A204.1 (cell line): ENCODE measurements at regions not wholly inside any gene's neighbourhood (a gene's known extent, or its start where the extent isn't known, plus 50 kb on each side); places are given as distances from the start of the nearest gene placed in this dataset.

Source experiments
- FAIRE-seq: peaks from 2 replicates; lab custom pipeline; 2012; peaks lifted over from hg19 to GRCh38; lab: Jason Lieb, UNC

GRCh38 chr18:24674200-24674599 is 213.8 kb downstream of the HRH4 start:
- no peak for FAIRE-seq

DNA sequence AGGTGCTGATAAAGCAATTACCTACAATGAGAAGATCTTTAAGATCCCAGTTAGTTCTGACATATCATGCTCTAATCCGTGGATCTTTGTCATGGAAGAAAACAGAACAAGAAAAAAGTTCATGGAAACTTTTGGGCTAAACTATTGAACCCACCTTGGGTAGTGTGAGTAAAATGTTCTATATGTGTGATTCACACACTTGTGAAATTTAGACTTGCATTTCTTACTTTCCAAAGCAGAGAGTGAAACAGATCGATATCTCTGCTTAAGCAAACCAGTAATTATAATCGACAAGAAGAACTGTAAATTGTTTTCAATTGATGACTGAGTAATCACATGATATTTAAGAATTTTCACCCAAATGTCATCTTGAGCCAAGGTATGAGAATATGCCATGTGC is 214.2 kb downstream of the HRH4 start:
- no peak for FAIRE-seq

- FAIRE-seq, result no peak
These were observed 216.6 kb downstream of the HRH4 start for GRCh38 chr18:24677011-24677410.

DNA sequence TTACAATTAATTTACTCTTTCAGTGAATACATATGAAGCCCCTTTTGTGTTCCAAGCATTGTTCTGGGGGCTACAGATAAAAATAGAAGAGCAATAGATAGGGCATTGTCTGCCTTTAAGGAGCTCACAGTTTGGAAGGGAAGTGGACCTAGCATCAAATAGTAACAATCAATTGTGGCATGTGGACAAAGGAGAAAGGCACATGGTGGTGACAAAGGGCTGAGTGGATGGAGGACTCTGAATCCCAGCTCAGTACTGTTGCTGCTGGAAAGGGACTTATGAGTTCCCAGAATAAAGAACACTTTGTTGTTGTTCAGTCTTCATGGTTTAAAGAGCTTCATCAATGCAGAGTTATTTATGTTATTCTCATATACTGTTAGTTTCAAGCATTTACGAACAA is 217.7 kb downstream of the HRH4 start:
- FAIRE-seq, result no peak

DNA sequence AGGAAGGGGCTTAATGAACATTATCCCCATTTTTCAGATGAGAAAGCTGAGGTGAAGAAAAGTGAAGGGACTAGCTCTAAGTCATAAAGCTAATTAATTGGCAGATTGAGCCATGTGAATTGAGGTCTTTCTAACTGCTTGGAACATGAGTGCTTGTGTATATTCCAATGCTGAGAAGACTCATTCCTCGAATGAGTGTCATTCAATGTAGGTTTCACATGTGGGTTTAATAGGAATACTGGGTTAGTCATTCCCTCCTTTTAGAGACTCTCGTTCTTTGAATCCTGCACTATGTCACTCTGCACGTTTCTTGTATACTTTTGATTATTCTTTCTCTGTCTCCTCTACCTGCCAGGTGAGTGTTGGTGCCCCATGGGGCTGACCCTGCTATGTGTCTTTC is 218.2 kb downstream of the HRH4 start:
- no peak for FAIRE-seq

- FAIRE-seq, result no peak
These were observed 218.6 kb downstream of the HRH4 start for GRCh38 chr18:24679062-24679461.

DNA sequence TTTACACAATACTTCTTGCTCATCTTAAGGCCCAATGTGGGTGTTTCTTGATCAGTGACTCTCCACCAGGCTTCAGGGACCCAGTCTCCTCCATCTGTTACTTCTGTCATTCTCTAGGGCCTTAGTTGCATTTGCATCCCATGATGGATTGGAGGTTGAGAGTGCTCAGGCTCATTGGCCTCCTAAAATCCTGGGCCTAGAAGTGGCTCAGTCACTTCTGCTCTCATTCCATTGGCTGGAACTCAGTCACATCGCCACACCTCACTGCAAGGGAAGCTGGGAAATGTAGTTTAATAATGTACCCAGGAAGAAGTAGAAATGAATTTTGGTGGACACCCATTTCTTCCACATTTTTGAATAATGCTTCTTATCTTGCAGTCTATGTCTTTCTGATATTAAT is 223.5 kb downstream of the HRH4 start:
- no peak for FAIRE-seq

DNA sequence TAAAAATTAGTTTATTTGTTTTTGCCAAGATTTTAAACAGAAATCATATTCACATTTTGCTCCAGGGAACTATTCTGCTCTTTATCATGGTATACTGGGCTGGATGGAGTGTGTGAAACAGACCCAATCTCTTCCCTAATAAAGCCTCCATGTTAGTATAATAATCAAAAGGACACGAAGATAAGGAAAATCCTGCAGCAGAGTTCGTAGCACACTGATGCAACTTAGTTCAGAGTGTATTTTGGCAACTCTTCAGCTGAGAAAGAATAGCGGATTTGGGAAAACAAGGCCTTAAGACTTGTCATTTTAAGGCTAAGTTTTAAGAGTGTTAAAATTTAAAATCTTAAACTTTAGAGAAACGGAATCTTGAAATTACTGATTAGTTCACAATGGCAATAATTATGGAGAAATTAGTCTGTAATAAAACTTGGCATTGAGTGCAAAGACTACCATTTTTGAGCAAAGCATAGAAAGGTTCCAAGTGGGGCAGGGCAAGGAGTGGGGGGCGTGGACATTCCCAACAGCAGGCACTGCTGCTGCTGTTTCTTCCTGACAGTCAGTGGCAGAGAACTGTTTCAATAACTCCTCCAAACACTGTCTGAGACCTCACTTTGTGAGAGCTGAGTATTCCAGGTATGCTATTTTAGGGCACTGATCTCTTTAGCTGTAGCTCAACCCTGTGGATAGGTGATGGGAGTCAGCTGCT is 225.0 kb downstream of the HRH4 start:
- FAIRE-seq, result no peak

DNA sequence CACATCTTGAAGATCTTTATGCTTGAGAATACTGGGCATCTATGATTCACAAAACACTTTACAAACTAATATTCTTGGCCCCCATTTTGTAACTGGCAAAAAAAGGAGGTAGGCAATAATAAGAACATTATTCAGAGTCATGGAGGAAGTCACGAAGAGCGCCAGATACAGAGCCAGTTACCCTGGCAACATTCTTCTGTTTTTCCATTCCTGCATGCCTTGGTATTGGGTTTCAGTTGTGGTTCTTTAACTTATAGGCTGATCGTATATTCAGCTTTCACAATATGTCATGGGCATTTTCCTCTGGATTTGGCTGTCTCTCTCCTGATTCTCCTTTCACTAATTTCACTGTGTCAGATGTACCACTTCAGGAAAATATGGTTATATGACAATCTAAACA is 234.7 kb downstream of the HRH4 start:
- no peak for FAIRE-seq

GRCh38 chr18:24702001-24702515 is 241.6 kb downstream of the HRH4 start:
- no peak for FAIRE-seq

GRCh38 chr18:24703316-24703715 is 242.9 kb downstream of the HRH4 start:
- FAIRE-seq, result no peak

GRCh38 chr18:24704946-24705630 is 244.7 kb downstream of the HRH4 start:
- no peak for FAIRE-seq

DNA sequence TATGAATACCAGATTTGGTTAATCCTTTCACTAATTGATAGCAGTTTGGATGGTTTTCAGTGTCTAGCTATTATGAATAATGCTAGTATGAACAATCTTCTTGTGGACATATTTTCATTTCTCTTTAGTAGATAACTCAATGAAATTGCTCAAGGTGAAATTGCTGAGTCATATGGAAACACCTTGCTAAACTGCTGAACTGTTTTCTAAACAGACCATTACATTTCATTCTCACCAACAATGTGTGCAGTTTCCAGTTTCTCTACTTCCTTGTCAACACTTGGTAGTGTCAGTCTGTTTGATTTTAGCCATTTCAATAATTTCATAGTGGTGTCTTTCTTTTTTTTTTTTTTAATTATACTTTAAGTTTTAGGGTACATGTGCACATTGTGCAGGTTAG is 250.0 kb downstream of the HRH4 start:
- no peak for FAIRE-seq

DNA sequence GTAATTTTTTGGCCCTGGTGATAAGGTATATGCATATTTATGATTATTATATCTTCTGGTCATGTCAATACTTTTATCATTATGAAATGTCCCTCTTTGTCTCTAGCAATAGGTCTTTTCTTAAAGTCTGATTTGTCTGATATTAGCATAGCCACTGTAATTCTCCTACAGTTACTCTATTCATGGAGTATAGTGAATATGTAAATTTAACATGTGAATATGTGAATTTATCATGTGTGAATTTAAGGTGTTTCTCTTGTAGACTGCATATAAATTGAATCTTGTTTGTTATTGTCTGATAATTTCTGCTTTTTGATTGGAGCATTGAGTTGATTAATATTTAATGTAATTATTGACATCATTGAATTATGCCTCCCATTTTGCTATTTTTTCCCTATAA is 259.4 kb downstream of the HRH4 start:
- no peak for FAIRE-seq

DNA sequence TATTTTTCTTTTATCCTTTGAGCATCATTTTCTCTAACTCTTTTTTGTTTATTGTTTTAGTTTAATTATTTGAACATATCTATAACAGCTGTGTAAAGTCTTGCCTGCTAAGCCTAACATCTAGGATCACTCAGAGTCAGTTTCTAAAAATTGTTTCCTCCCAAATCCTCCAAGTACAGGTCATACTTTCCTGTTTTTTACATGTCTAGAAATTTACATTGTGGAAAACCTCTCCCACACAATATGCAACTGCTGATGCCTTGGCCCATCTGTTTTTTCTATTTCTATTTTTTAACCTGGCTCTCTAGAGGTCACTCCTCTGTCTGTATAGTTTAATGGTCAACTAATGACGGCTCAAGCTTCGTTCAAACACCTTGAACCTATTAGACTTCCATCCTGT is 261.0 kb downstream of the HRH4 start:
- no peak for FAIRE-seq

DNA sequence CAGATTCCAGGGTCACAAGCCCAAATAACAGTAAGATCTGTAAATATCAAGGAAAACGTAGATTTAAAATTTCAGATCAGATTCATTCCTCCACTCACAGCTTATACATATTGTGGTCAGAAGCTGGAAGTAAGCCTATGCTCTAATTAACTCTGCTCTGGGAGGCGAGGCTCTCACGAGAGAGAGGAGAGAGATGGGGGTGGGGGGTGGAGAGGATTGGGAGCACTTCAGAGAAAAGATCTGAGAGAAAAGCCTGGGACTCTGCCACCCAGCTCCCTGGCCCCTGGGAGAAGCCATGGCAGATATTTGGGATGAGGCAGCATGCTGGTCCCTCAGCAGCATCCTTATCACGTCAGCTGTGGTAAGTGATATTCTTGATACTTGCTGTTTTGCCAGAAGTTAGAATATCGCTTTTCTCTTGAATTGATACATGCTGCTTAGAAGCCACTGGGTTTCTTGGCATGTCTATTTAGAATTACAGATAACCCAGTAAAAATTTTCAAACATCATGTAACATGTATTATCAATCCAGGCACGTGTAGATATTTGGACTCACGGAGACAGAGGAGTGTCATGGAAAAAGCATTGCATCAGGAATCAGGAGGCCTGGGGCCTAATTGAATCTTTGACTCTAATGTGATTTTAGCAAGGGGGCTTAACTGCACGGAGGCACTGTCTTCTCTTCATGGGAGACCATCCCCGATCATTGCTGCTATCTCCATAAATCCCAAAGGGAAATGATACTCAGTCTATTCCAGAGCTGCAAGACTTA is 265.4 kb downstream of the HRH4 start:
- FAIRE-seq, result no peak

GRCh38 chr18:24726727-24727492 is 266.5 kb downstream of the HRH4 start:
- FAIRE-seq, result peak; percentile 92

DNA sequence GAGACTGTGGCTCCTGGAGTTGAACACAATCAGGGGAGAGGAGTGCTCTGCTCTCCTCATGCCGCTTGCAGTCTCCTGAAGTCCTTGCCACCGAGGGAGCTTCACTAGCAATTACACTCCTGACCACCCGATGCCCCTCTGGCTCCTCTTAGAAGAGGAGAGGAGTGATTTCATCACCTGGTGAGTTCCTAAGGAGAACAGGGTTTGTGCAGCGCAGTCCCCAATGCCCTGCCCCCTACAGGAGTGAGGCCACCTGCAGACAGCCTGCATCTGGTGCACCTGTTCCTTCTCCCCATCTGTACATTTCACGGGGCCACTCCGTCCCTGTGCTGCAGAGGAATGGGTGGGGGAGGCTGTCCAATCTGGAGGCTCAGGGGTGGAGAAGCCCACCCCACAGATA is 267.2 kb downstream of the HRH4 start:
- no peak for FAIRE-seq

DNA sequence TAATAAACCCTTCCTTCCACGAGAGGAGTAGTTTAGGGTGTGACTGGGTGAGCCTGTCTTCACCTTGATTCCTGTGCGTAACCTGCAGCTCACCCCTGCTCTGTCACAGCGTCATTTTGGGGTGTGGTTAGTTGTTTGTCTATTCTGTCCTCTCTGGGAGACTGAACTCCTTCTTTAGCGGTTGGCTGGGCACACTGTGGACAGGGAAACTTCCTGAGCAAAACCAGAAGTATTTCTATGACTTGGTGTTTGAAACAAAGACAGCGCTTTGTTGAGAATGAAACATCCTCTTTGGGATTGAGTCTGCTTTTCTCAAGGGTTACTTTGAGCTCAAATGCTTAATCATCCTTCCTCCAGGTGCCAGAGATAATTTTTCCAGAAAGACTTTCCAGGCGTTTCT is 270.7 kb downstream of the HRH4 start:
- FAIRE-seq, result no peak

DNA sequence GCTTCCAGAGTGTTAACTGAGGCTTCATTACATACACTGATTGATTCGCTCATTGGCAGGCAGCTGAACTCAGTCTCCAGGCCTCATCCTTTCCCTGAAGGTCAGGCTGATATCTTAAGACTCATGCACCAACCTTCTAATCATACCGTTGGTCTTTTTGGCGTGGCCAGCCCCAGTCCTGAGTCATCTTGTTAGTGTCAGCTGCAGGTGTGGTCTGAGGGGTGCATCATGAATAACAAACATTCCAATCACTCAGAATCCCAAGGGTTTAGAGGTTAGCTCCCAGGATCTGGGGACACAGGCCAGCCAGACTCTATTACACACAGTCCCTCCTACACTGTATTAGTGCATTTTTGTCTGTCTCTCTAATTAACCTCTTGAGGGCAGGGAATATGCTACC is 271.5 kb downstream of the HRH4 start:
- no peak for FAIRE-seq

GRCh38 chr18:24734058-24734457 is 273.6 kb downstream of the HRH4 start:
- no peak for FAIRE-seq

GRCh38 chr18:24735624-24736231 is 275.3 kb downstream of the HRH4 start:
- no peak for FAIRE-seq
